H9 (cell line): ENCODE measurements at regions not wholly inside any gene's neighbourhood (a gene's known extent, or its start where the extent isn't known, plus 50 kb on each side); places are given as distances from the start of the nearest gene placed in this dataset.

Experiments
- DNase-seq: peaks from one replicate; pipeline ENCODE4 v3.0.0-alpha.2; 2017
- H2AFZ ChIP-seq: one replicate; pipeline ENCODE4 v1.6.1; 2013; ENCODE audit warnings: mild to moderate bottlenecking, low read length, control low read depth, moderate library complexity
- H2AK5ac ChIP-seq: 2 replicates; pipeline ENCODE4 v1.6.1; 2013; ENCODE audit warnings: low read length, control low read depth, mixed read lengths; ENCODE audit not compliant: insufficient read length
- H2BK120ac ChIP-seq: one replicate; pipeline ENCODE4 v1.6.1; 2013; ENCODE audit warnings: low read depth, mild to moderate bottlenecking, low read length, control low read depth, inconsistent platforms; ENCODE audit not compliant: poor library complexity, severe bottlenecking
- H2BK12ac ChIP-seq: 2 replicates; pipeline ENCODE4 v1.6.1; 2013; ENCODE audit warnings: low read length, control low read depth, mixed read lengths, low read depth; ENCODE audit not compliant: insufficient read length
- H2BK15ac ChIP-seq: 2 replicates; pipeline ENCODE4 v1.6.1; 2013; ENCODE audit warnings: low read depth, low read length, control low read depth
- H2BK20ac ChIP-seq: one replicate; pipeline ENCODE4 v1.6.1; 2013; ENCODE audit warnings: low read depth, mild to moderate bottlenecking, low read length, control low read depth, inconsistent platforms; ENCODE audit not compliant: poor library complexity, severe bottlenecking
- H2BK5ac ChIP-seq: 2 replicates; pipeline ENCODE4 v1.6.1; 2013; ENCODE audit warnings: low read length, control low read depth, mixed read lengths; ENCODE audit not compliant: insufficient read length
- H3K14ac ChIP-seq: 2 replicates; pipeline ENCODE4 v1.6.1; 2013; ENCODE audit warnings: low read length, control low read depth; ENCODE audit not compliant: insufficient read depth
- H3K18ac ChIP-seq: 2 replicates; pipeline ENCODE4 v1.6.1; 2013; ENCODE audit warnings: low read depth, mild to moderate bottlenecking, mixed read lengths, low read length, control low read depth; ENCODE audit not compliant: insufficient read length
- H3K23ac ChIP-seq: 2 replicates; pipeline ENCODE4 v1.6.1; 2013; ENCODE audit warnings: low read length, control low read depth, mixed read lengths, low read depth; ENCODE audit not compliant: insufficient read length
- H3K23me2 ChIP-seq: 2 replicates; pipeline ENCODE4 v1.6.1; 2013; ENCODE audit warnings: low read depth, mild to moderate bottlenecking, mixed read lengths, low read length, control low read depth; ENCODE audit not compliant: insufficient read length, poor library complexity, severe bottlenecking
- H3K27ac ChIP-seq: 2 replicates; pipeline ENCODE4 v1.5.1; 2013; ENCODE audit warnings: low read length, control low read depth, mixed read lengths, low read depth; ENCODE audit not compliant: insufficient read length
- H3K27me3 ChIP-seq: 2 replicates; pipeline ENCODE4 v1.6.1; 2013; ENCODE audit warnings: low read length, control low read depth, inconsistent platforms; ENCODE audit not compliant: insufficient read depth
- H3K4ac ChIP-seq: 2 replicates; pipeline ENCODE4 v1.6.1; 2013; ENCODE audit warnings: low read depth, mild to moderate bottlenecking, control low read depth, inconsistent platforms, low read length, moderate library complexity
- H3K4me1 ChIP-seq: 2 replicates; pipeline ENCODE4 v1.6.1; 2013; ENCODE audit warnings: low read length, control low read depth, inconsistent platforms; ENCODE audit not compliant: insufficient read depth
- H3K4me2 ChIP-seq: 2 replicates; pipeline ENCODE4 v1.6.1; 2013; ENCODE audit warnings: low read length, control low read depth, mixed read lengths; ENCODE audit not compliant: insufficient read length, insufficient read depth
- H3K56ac ChIP-seq: 2 replicates; pipeline ENCODE4 v1.6.1; 2013; ENCODE audit warnings: low read depth, mild to moderate bottlenecking, mixed read lengths, low read length, control low read depth; ENCODE audit not compliant: insufficient read length
- H3K79me1 ChIP-seq: 2 replicates; pipeline ENCODE4 v1.6.1; 2013; ENCODE audit warnings: low read depth, mild to moderate bottlenecking, moderate library complexity, low read length, control low read depth, inconsistent platforms; ENCODE audit not compliant: insufficient read depth, poor library complexity, severe bottlenecking
- H3K79me2 ChIP-seq: 2 replicates; pipeline ENCODE4 v1.6.1; 2013; ENCODE audit warnings: low read length, control low read depth, inconsistent platforms; ENCODE audit not compliant: insufficient read depth
- H3K9ac ChIP-seq: 2 replicates; pipeline ENCODE4 v1.6.1; 2013; ENCODE audit warnings: low read length, control low read depth, mixed read lengths; ENCODE audit not compliant: insufficient read length; ENCODE audit errors: extremely low read depth
- H3K9me3 ChIP-seq: one replicate; pipeline ENCODE4 v1.6.1; 2013; ENCODE audit warnings: low read depth, low read length, inconsistent platforms; ENCODE audit not compliant: control insufficient read depth
- H3T11ph ChIP-seq: one replicate; pipeline ENCODE4 v1.6.1; 2013; ENCODE audit warnings: mild to moderate bottlenecking, low read length, control low read depth, inconsistent platforms
- H4K20me1 ChIP-seq: one replicate; pipeline ENCODE4 v1.6.1; 2013; ENCODE audit not compliant: control insufficient read depth, insufficient read length, insufficient read depth
- H4K5ac ChIP-seq: 2 replicates; pipeline ENCODE4 v1.6.1; 2013; ENCODE audit warnings: low read depth, mild to moderate bottlenecking, mixed read lengths, low read length, control low read depth; ENCODE audit not compliant: insufficient read length
- H4K8ac ChIP-seq: replicated peaks from 2 replicates; pipeline ENCODE4 v1.6.1; 2013; ENCODE audit warnings: low read length, control low read depth, mixed read lengths, low read depth; ENCODE audit not compliant: insufficient read length
- H4K91ac ChIP-seq: 2 replicates; pipeline ENCODE4 v1.6.1; 2013; ENCODE audit warnings: low read depth, mild to moderate bottlenecking, moderate library complexity, mixed read lengths, low read length, control low read depth; ENCODE audit not compliant: insufficient read length
- H3K27ac Mint-ChIP-seq, 3 experiments: 2 replicates in 2 of 3; 3 replicates in 1 of 3; pipeline ENCODE4 v1.8.0; 2020 to 2021; ENCODE audit warnings: mixed read lengths in 3 of 3, mild to moderate bottlenecking in 1 of 3, moderate library complexity in 1 of 3
- H3K27me3 Mint-ChIP-seq: 2 replicates; pipeline ENCODE4 v1.8.0; 2021; ENCODE audit warnings: low read depth, mild to moderate bottlenecking, moderate library complexity, mixed read lengths
- H3K36me3 Mint-ChIP-seq, 3 experiments: 2 replicates in 2 of 3; 3 replicates in 1 of 3; pipeline ENCODE4 v1.8.0; 2020 to 2021; ENCODE audit warnings: low read depth in 3 of 3, mixed read lengths in 3 of 3; ENCODE audit not compliant: insufficient read depth in 1 of 3
- H3K4me1 Mint-ChIP-seq, 2 experiments: 2 replicates each; pipeline ENCODE4 v1.8.0; 2020; ENCODE audit warnings: mixed read lengths in 2 of 2
- H3K4me3 Mint-ChIP-seq, 2 experiments: 2 replicates in 1 of 2; 3 replicates in 1 of 2; pipeline ENCODE4 v1.8.0; 2020 to 2021; ENCODE audit warnings: mild to moderate bottlenecking in 2 of 2, mixed read lengths in 2 of 2, moderate library complexity in 1 of 2
- H3K9me3 Mint-ChIP-seq, 2 experiments: 2 replicates in 1 of 2; 3 replicates in 1 of 2; pipeline ENCODE4 v1.8.0; 2020; ENCODE audit warnings: mild to moderate bottlenecking in 2 of 2, mixed read lengths in 2 of 2, moderate library complexity in 1 of 2
- WGBS: extraction: QIAGEN DNeasy Blood & Tissue Kit; methylation state at CpG from one replicate; pipeline ENCODE4 v1.1.7; 2013; ENCODE audit warnings: missing lambda C conversion rate, low lambda C conversion rate, mixed read lengths; ENCODE audit not compliant: insufficient read length; ENCODE audit errors: extremely low coverage; 5-methylcytosine and 5-hydroxymethylcytosine counted together
- TF ChIP-seq, protein P1 (sequence below): fragments of 200-600 bp; sonication (generic); conservative IDR thresholded peaks from 3 replicates; pipeline ENCODE4 v1.8.0; 2021; ENCODE audit warnings: antibody characterized with exemption, mild to moderate bottlenecking

DNA sequence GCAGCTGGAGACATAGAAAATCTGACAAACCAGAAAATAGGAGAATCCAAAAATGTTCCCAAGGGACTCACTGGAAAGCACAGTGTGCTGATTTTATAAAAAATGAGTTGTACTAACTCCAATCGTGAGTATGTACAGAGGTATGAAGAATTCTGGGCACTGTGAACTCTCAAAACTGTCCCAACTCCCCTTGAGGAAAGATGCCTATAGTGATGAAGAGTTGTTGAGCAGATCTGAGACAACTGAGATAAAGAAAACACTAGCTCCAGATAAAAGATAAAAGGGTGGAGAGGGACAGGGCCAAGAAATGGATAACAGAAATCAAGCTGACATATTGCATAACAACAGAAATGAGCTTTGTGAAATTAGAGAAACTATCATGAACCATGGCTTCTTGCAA is 481.4 kb downstream of the MAFB start:
- no peaks in the 10 kb centered on the region for H3K23me2 ChIP-seq
- H3K36me3 Mint-ChIP-seq: peaks cover 0 to 14% (median 4%) of the 10 kb centered on the region in 3 experiments; a peak in 4 of 7 replicates
- H2AFZ ChIP-seq: no peak overlapping the region
- H2AK5ac ChIP-seq: no peak overlapping the region
- DNase-seq: no peak
- no peaks in the 10 kb centered on the region for H4K20me1 ChIP-seq
- no peak overlapping the region for H2BK5ac ChIP-seq
- H3K27ac ChIP-seq: no peak overlapping the region
- H3K4me2 ChIP-seq: no peak overlapping the region
- no peak overlapping the region for H2BK120ac ChIP-seq
- no peak overlapping the region for H3T11ph ChIP-seq
- TF ChIP-seq, protein P1, sequence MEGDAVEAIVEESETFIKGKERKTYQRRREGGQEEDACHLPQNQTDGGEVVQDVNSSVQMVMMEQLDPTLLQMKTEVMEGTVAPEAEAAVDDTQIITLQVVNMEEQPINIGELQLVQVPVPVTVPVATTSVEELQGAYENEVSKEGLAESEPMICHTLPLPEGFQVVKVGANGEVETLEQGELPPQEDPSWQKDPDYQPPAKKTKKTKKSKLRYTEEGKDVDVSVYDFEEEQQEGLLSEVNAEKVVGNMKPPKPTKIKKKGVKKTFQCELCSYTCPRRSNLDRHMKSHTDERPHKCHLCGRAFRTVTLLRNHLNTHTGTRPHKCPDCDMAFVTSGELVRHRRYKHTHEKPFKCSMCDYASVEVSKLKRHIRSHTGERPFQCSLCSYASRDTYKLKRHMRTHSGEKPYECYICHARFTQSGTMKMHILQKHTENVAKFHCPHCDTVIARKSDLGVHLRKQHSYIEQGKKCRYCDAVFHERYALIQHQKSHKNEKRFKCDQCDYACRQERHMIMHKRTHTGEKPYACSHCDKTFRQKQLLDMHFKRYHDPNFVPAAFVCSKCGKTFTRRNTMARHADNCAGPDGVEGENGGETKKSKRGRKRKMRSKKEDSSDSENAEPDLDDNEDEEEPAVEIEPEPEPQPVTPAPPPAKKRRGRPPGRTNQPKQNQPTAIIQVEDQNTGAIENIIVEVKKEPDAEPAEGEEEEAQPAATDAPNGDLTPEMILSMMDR: no peak
- H3K79me1 ChIP-seq: no peaks in the 10 kb centered on the region
- peaks cover 4 to 5% of the 10 kb centered on the region in 2 experiments for H3K9me3 Mint-ChIP-seq
- no peak overlapping the region for H2BK12ac ChIP-seq
- no peak overlapping the region for H2BK20ac ChIP-seq
- whole genome bisulfite sequencing: no CpG with 5 or more reads among the region's 1 CpG
- H3K4ac ChIP-seq: no peak overlapping the region
- no peak overlapping the region for H3K14ac ChIP-seq
- H3K4me1 Mint-ChIP-seq: peaks cover 10 to 16% of the 10 kb centered on the region in 2 experiments
- no peaks in the 10 kb centered on the region; the same call in 1 of the 2 replicates for H3K27me3 Mint-ChIP-seq
- no peak overlapping the region for H2BK15ac ChIP-seq
- no peak overlapping the region for H3K18ac ChIP-seq
- no peaks in the 10 kb centered on the region for H3K27me3 ChIP-seq
- no peaks in the 10 kb centered on the region for H3K9me3 ChIP-seq
- H3K27ac Mint-ChIP-seq: no peak overlapping the region
- H4K91ac ChIP-seq: no peak overlapping the region
- no peaks in the 10 kb centered on the region for H3K4me1 ChIP-seq
- H3K4me3 Mint-ChIP-seq: no peak overlapping the region
- no peaks in the 10 kb centered on the region for H3K79me2 ChIP-seq
- no peak overlapping the region for H4K5ac ChIP-seq
- H3K23ac ChIP-seq: no peak overlapping the region
- H3K9ac ChIP-seq: no peak overlapping the region
- no peak overlapping the region for H4K8ac ChIP-seq
- no peak overlapping the region for H3K56ac ChIP-seq
